ENCODE measurements at regions not wholly inside any gene's neighbourhood (a gene's known extent, or its start where the extent isn't known, plus 50 kb on each side); places are given as distances from the start of the nearest gene placed in this dataset.

DNA sequence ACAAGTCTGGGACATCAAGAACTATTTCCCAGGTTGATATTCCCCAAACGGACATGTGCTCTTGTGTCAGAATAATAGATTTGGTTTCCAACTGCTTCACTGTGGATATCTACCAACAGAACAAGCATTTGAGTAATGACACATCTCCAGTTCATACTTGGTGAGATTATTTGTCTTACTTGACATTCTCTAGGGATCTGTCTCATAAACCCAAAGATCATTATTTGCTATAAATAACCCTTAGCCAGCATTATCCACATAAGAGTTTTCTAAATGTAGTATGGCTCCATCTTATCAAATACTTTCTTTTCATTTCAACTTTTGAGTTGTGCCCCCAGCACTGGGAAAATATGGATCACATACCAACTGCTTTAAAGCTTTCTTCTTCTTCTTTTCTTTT lies 1063.9 kb upstream of the CDH18 start:
- Histone ChIP-seq H3K36me3 (replicated peaks; ENCODE audit: insufficient read depth, low read length) (no peaks in the 10 kb centered on the region), H3K9ac (ENCODE audit: low read length) (no peak overlapping the region), H3K79me2 (ENCODE audit: low read length) (no peaks in the 10 kb centered on the region), H3K4me3 (ENCODE audit: low read length) (no peak overlapping the region), H3K9me2 (replicated peaks; ENCODE audit: insufficient read depth, low read length) (no peaks in the 10 kb centered on the region), H2AFZ (ENCODE audit: low read length) (no peak overlapping the region), H3K27ac (ENCODE audit: low read length) (no peak overlapping the region), H4K20me1 (ENCODE audit: insufficient read depth, low read length) (no peaks in the 10 kb centered on the region), H3K9me3 (replicated peaks; ENCODE audit: insufficient read depth, low read length) (no peaks in the 10 kb centered on the region), H3K27me3 (replicated peaks; ENCODE audit: insufficient read depth, low read length) (no peaks in the 10 kb centered on the region), H3K4me1 (ENCODE audit: low read length) (no peaks in the 10 kb centered on the region), H3K4me2 (ENCODE audit: low read depth, low read length) (no peak overlapping the region), H3F3A (ENCODE audit: insufficient read depth, low read length) (no peaks in the 10 kb centered on the region)
- no peak for DNase-seq
- TF ChIP-seq, protein P1, sequence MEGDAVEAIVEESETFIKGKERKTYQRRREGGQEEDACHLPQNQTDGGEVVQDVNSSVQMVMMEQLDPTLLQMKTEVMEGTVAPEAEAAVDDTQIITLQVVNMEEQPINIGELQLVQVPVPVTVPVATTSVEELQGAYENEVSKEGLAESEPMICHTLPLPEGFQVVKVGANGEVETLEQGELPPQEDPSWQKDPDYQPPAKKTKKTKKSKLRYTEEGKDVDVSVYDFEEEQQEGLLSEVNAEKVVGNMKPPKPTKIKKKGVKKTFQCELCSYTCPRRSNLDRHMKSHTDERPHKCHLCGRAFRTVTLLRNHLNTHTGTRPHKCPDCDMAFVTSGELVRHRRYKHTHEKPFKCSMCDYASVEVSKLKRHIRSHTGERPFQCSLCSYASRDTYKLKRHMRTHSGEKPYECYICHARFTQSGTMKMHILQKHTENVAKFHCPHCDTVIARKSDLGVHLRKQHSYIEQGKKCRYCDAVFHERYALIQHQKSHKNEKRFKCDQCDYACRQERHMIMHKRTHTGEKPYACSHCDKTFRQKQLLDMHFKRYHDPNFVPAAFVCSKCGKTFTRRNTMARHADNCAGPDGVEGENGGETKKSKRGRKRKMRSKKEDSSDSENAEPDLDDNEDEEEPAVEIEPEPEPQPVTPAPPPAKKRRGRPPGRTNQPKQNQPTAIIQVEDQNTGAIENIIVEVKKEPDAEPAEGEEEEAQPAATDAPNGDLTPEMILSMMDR (IDR thresholded peaks at IDR 0.05; ENCODE audit: low read length): no peak
- no peak for TF ChIP-seq EZH2 (optimal IDR thresholded peaks at IDR 0.05; ENCODE audit: low read depth, low read length)
- TF ChIP-seq EZH2phosphoT487 (IDR thresholded peaks at IDR 0.05; ENCODE audit: low read length): no peak

DNA sequence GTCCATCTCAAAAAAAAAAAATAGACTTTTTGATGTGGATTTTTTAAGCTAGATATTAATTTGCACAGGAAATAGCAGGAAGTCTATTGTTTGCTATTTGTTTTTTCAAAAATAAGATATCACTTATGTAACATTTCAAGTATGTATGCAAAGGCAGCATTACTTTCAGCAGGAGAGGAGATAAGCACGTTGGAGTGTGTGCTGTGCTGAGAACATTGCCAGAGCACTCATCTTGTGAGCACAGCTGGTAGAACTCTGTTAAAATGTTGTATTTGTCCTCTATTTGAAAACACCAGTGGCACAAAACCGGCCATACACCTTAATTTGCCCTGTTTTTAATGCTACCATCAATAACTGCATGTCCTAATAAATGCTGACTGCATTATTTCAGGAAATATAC lies 1061.9 kb upstream of the CDH18 start:
- Histone ChIP-seq H3K79me2 (ENCODE audit: low read length) (no peaks in the 10 kb centered on the region), H3K4me2 (ENCODE audit: low read depth, low read length) (no peak overlapping the region), H3K36me3 (replicated peaks; ENCODE audit: insufficient read depth, low read length) (no peaks in the 10 kb centered on the region), H2AFZ (ENCODE audit: low read length) (no peak overlapping the region), H3K9me2 (replicated peaks; ENCODE audit: insufficient read depth, low read length) (no peaks in the 10 kb centered on the region), H3K27me3 (replicated peaks; ENCODE audit: insufficient read depth, low read length) (no peaks in the 10 kb centered on the region), H3F3A (ENCODE audit: insufficient read depth, low read length) (no peaks in the 10 kb centered on the region), H3K4me3 (ENCODE audit: low read length) (no peak overlapping the region), H3K27ac (ENCODE audit: low read length) (no peak overlapping the region), H3K9me3 (replicated peaks; ENCODE audit: insufficient read depth, low read length) (no peaks in the 10 kb centered on the region), H3K9ac (ENCODE audit: low read length) (no peak overlapping the region), H4K20me1 (ENCODE audit: insufficient read depth, low read length) (no peaks in the 10 kb centered on the region), H3K4me1 (ENCODE audit: low read length) (no peaks in the 10 kb centered on the region)
- TF ChIP-seq, protein P1 (IDR thresholded peaks at IDR 0.05; ENCODE audit: low read length): no peak
- no peak for TF ChIP-seq EZH2 (optimal IDR thresholded peaks at IDR 0.05; ENCODE audit: low read depth, low read length)
- no peak for TF ChIP-seq EZH2phosphoT487 (IDR thresholded peaks at IDR 0.05; ENCODE audit: low read length)
- no peak for DNase-seq

DNA sequence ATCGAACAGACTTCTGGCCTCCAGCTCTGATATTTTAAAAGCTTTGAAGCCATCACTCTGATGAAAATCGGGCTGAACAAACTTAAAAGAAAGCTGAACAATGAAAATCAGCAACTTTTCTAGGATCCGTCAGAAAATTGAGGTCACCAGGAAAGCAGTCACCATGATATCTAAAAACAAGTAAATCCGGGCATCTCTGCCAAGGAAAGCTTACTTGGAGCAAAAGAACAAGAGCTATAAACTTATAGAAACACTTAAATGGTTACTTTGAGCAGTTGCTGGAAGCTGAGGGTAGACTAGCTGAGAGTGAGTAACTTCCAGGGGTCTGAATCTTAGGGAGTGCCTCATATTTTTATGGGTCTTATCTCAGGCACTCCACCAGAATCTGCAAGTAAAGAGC lies 1043.0 kb upstream of the CDH18 start:
- Histone ChIP-seq H3K27ac (ENCODE audit: low read length) (no peak overlapping the region), H3K9me3 (replicated peaks; ENCODE audit: insufficient read depth, low read length) (no peaks in the 10 kb centered on the region), H4K20me1 (ENCODE audit: insufficient read depth, low read length) (no peaks in the 10 kb centered on the region), H3K27me3 (replicated peaks; ENCODE audit: insufficient read depth, low read length) (no peaks in the 10 kb centered on the region), H3K4me2 (ENCODE audit: low read depth, low read length) (no peak overlapping the region), H3K9ac (ENCODE audit: low read length) (no peak overlapping the region), H3K4me3 (ENCODE audit: low read length) (no peak overlapping the region), H3K36me3 (replicated peaks; ENCODE audit: insufficient read depth, low read length) (no peaks in the 10 kb centered on the region), H3K79me2 (ENCODE audit: low read length) (no peaks in the 10 kb centered on the region), H3F3A (ENCODE audit: insufficient read depth, low read length) (no peaks in the 10 kb centered on the region), H3K4me1 (ENCODE audit: low read length) (no peaks in the 10 kb centered on the region), H3K9me2 (replicated peaks; ENCODE audit: insufficient read depth, low read length) (no peaks in the 10 kb centered on the region), H2AFZ (ENCODE audit: low read length) (no peak overlapping the region)
- DNase-seq: no peak
- no peak for TF ChIP-seq EZH2phosphoT487 (IDR thresholded peaks at IDR 0.05; ENCODE audit: low read length)
- TF ChIP-seq EZH2 (optimal IDR thresholded peaks at IDR 0.05; ENCODE audit: low read depth, low read length): no peak
- TF ChIP-seq, protein P1 (IDR thresholded peaks at IDR 0.05; ENCODE audit: low read length): no peak

Measured in MM.1S (cell line).